ENCODE measurements at regions not wholly inside any gene's neighbourhood (a gene's known extent, or its start where the extent isn't known, plus 50 kb on each side); places are given as distances from the start of the nearest gene placed in this dataset.
A peak's percentile ranks its signal among the peaks of the same experiment; 100 is the strongest.
"Not testable (repeated sequence)": the region's sequence is repeated elsewhere in the genome, so short reads cannot be mapped to it uniquely, and the experiment has no call there.

- no peak for DNase-seq (ENCODE audit: low spot score)
Measured at GRCh38 chr5:121350181-121350930, 501.3 kb upstream of the FTMT start.

GRCh38 chr5:121366515-121366914 is 485.2 kb upstream of the FTMT start:
- DNase-seq (ENCODE audit: low spot score) = no peak

- DNase-seq (ENCODE audit: low spot score) = no peak
Measured at GRCh38 chr5:121373371-121373770, 478.3 kb upstream of the FTMT start.

GRCh38 chr5:121377461-121377860 is 474.2 kb upstream of the FTMT start:
- no peak for DNase-seq (ENCODE audit: low spot score)

- DNase-seq (ENCODE audit: low spot score) = no peak
Measured at GRCh38 chr5:121378046-121378445, 473.6 kb upstream of the FTMT start.

- DNase-seq (ENCODE audit: low spot score) = peak; percentile 1
Measured at GRCh38 chr5:121378559-121379359, 472.9 kb upstream of the FTMT start.

GRCh38 chr5:121380066-121380465 is 471.6 kb upstream of the FTMT start:
- no peak for DNase-seq (ENCODE audit: low spot score)

- DNase-seq (ENCODE audit: low spot score) = no peak
Measured at GRCh38 chr5:121384359-121384758, 467.3 kb upstream of the FTMT start.

GRCh38 chr5:121386334-121386733 is 465.3 kb upstream of the FTMT start:
- no peak for DNase-seq (ENCODE audit: low spot score)

GRCh38 chr5:121396716-121397115 is 455.0 kb upstream of the FTMT start:
- no peak for DNase-seq (ENCODE audit: low spot score)

- DNase-seq (ENCODE audit: low spot score) = no peak
Measured at GRCh38 chr5:121399879-121400278, 451.8 kb upstream of the FTMT start.

- no peak for DNase-seq (ENCODE audit: low spot score)
Measured at GRCh38 chr5:121408778-121409177, 442.9 kb upstream of the FTMT start.

- no peak for DNase-seq (ENCODE audit: low spot score)
Measured at GRCh38 chr5:121415270-121415669, 436.4 kb upstream of the FTMT start.

- DNase-seq (ENCODE audit: low spot score) = no peak
Measured at GRCh38 chr5:121421646-121422045, 430.0 kb upstream of the FTMT start.

- no peak for DNase-seq (ENCODE audit: low spot score)
Measured at GRCh38 chr5:121424976-121425375, 426.7 kb upstream of the FTMT start.

- DNase-seq (ENCODE audit: low spot score) = no peak
Measured at GRCh38 chr5:121426153-121426552, 425.5 kb upstream of the FTMT start.

GRCh38 chr5:121429761-121430160 is 421.9 kb upstream of the FTMT start:
- no peak for DNase-seq (ENCODE audit: low spot score)

GRCh38 chr5:121430538-121430937 is 421.1 kb upstream of the FTMT start:
- no peak for DNase-seq (ENCODE audit: low spot score)

- no peak for DNase-seq (ENCODE audit: low spot score)
Measured at GRCh38 chr5:121445511-121445910, 406.2 kb upstream of the FTMT start.

- no peak for DNase-seq (ENCODE audit: low spot score)
Measured at GRCh38 chr5:121462441-121462840, 389.2 kb upstream of the FTMT start.

- DNase-seq (ENCODE audit: low spot score) = not testable (repeated sequence)
Measured at GRCh38 chr5:121471222-121471621, 380.5 kb upstream of the FTMT start.

GRCh38 chr5:121478636-121479035 is 373.0 kb upstream of the FTMT start:
- no peak for DNase-seq (ENCODE audit: low spot score)

- DNase-seq (ENCODE audit: low spot score) = no peak
Measured at GRCh38 chr5:121479337-121479736, 372.3 kb upstream of the FTMT start.

- no peak for DNase-seq (ENCODE audit: low spot score)
Measured at GRCh38 chr5:121485281-121485680, 366.4 kb upstream of the FTMT start.
